Calu3 (cell line): ENCODE measurements at regions not wholly inside any gene's neighbourhood (a gene's known extent, or its start where the extent isn't known, plus 50 kb on each side); places are given as distances from the start of the nearest gene placed in this dataset.
"Not testable (repeated sequence)": the region's sequence is repeated elsewhere in the genome, so short reads cannot be mapped to it uniquely, and the experiment has no call there.

Experiments
- BruUV-seq: library from RNA; stranded (reverse); fragments of 400-500 nt; replicated peaks from 2 replicates; lab custom pipeline; 2021; lab: Mats Ljungman, UMichigan
- CTCF ChIA-PET: fragments of 300-600 bp; sonication (Branson Sonifier 250); formaldehyde crosslinking; loops from one replicate; lab custom pipeline; 2022; ENCODE audit warnings: antibody characterized with exemption; lab: Charles Lee
- DNase-seq: peaks from one replicate; pipeline ENCODE4 v3.0.0; 2022
- H3K27ac Mint-ChIP-seq: one replicate; pipeline ENCODE4 v1.8.0; 2022; ENCODE audit warnings: mixed read lengths; ENCODE audit not compliant: unreplicated experiment
- H3K27me3 Mint-ChIP-seq: one replicate; pipeline ENCODE4 v1.8.0; 2022; ENCODE audit warnings: mixed read lengths; ENCODE audit not compliant: unreplicated experiment
- H3K36me3 Mint-ChIP-seq: one replicate; pipeline ENCODE4 v1.8.0; 2022; ENCODE audit warnings: mild to moderate bottlenecking, moderate library complexity, mixed read lengths; ENCODE audit not compliant: insufficient read depth, unreplicated experiment
- H3K4me1 Mint-ChIP-seq: one replicate; pipeline ENCODE4 v1.8.0; 2022; ENCODE audit warnings: mild to moderate bottlenecking, low read depth, mixed read lengths; ENCODE audit not compliant: unreplicated experiment
- H3K4me3 Mint-ChIP-seq: one replicate; pipeline ENCODE4 v1.8.0; 2022; ENCODE audit warnings: mild to moderate bottlenecking, low read depth, moderate library complexity, mixed read lengths; ENCODE audit not compliant: unreplicated experiment
- H3K9me3 Mint-ChIP-seq: one replicate; pipeline ENCODE4 v1.8.0; 2022; ENCODE audit warnings: low read depth, mixed read lengths; ENCODE audit not compliant: unreplicated experiment
- intact Hi-C: fragments of 100-400 bp; cut with micrococcal nuclease; formaldehyde crosslinking; loops from one replicate; pipeline ENCODE4 v1.10.0; 2022; ENCODE audit not compliant: unreplicated experiment
- TF ChIP-seq, protein P1 (sequence below): fragments of 200-600 bp; IDR thresholded peaks from one replicate; pipeline ENCODE4 v1.8.0; 2022; ENCODE audit warnings: antibody characterized with exemption; ENCODE audit not compliant: unreplicated experiment

GRCh38 chr10:33703501-33704213 lies 369.2 kb upstream of the NRP1 start:
- CTCF ChIA-PET = interaction anchor here (0.6 kb wide), 1 partner anchor 396 kb away, joined by 3 read pairs; no protein-coding TSS in a partner anchor
- Mint-ChIP-seq H3K27ac (no peak overlapping the region), H3K9me3 (no peaks in the 10 kb centered on the region), H3K4me1 (no peaks in the 10 kb centered on the region), H3K27me3 (no peaks in the 10 kb centered on the region), H3K36me3 (no peaks in the 10 kb centered on the region), H3K4me3 (no peak overlapping the region)
- no peak for DNase-seq
- no TSS peak for BruUV-seq
- TF ChIP-seq, protein P1, sequence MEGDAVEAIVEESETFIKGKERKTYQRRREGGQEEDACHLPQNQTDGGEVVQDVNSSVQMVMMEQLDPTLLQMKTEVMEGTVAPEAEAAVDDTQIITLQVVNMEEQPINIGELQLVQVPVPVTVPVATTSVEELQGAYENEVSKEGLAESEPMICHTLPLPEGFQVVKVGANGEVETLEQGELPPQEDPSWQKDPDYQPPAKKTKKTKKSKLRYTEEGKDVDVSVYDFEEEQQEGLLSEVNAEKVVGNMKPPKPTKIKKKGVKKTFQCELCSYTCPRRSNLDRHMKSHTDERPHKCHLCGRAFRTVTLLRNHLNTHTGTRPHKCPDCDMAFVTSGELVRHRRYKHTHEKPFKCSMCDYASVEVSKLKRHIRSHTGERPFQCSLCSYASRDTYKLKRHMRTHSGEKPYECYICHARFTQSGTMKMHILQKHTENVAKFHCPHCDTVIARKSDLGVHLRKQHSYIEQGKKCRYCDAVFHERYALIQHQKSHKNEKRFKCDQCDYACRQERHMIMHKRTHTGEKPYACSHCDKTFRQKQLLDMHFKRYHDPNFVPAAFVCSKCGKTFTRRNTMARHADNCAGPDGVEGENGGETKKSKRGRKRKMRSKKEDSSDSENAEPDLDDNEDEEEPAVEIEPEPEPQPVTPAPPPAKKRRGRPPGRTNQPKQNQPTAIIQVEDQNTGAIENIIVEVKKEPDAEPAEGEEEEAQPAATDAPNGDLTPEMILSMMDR = no peak
- intact Hi-C loops = no loop called here

- TF ChIP-seq, protein P1 = no peak
- no peak overlapping the region for H3K4me3 Mint-ChIP-seq
- no TSS peak for BruUV-seq
- H3K27me3 Mint-ChIP-seq = no peaks in the 10 kb centered on the region
- H3K27ac Mint-ChIP-seq = no peak overlapping the region
- intact Hi-C loops = no loop called here
- CTCF ChIA-PET = no interaction called here
- peaks cover 3% of the 10 kb centered on the region for H3K9me3 Mint-ChIP-seq
- no peak for DNase-seq
- no peaks in the 10 kb centered on the region for H3K36me3 Mint-ChIP-seq
- no peaks in the 10 kb centered on the region for H3K4me1 Mint-ChIP-seq
Observed at GRCh38 chr10:33698033-33698432, 363.6 kb upstream of the NRP1 start.

- TF ChIP-seq, protein P1 = no peak
- no TSS peak for BruUV-seq
- Mint-ChIP-seq H3K36me3 (no peaks in the 10 kb centered on the region), H3K4me3 (no peak overlapping the region), H3K27ac (no peak overlapping the region), H3K9me3 (peaks cover 5% of the 10 kb centered on the region), H3K27me3 (no peaks in the 10 kb centered on the region), H3K4me1 (no peaks in the 10 kb centered on the region)
- no peak for DNase-seq
- intact Hi-C loops = no loop called here
- CTCF ChIA-PET = no interaction called here
Observed at GRCh38 chr10:33697016-33697415, 362.5 kb upstream of the NRP1 start.

GRCh38 chr10:33695536-33695935 lies 361.1 kb upstream of the NRP1 start:
- BruUV-seq = no TSS peak
- Mint-ChIP-seq H3K4me1 (no peaks in the 10 kb centered on the region), H3K4me3 (no peak overlapping the region), H3K36me3 (no peaks in the 10 kb centered on the region), H3K27me3 (no peaks in the 10 kb centered on the region), H3K9me3 (peaks cover 7% of the 10 kb centered on the region), H3K27ac (no peak overlapping the region)
- CTCF ChIA-PET = interaction anchor here (0.6 kb wide), 1 partner anchor 117 kb away, joined by 3 read pairs; no protein-coding TSS in a partner anchor
- TF ChIP-seq, protein P1 = no peak
- no peak for DNase-seq
- intact Hi-C loops = no loop called here

DNA sequence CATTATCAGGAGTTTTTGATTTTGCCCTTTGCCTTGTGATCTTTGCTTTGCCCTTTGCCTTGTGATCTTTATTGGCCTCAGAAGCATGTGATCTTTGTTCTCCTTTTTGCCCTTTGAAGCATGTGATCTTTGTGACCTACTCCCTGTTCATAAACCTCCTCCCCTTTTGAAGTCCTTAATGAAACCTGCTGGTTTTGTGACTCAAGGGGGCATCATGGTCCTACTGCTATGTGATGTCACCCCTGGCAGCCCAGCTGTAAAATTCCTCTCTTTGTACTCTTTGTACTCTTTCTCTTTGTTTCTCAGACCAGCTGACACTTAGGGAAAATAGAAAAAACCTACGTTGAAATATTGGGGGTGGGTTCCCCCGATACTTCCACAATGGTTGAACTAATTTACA lies 356.1 kb upstream of the NRP1 start:
- CTCF ChIA-PET, H3K36me3 Mint-ChIP-seq, H3K4me1 Mint-ChIP-seq, H3K27ac Mint-ChIP-seq, DNase-seq, BruUV-seq, H3K4me3 Mint-ChIP-seq, H3K27me3 Mint-ChIP-seq, intact Hi-C loops: not testable (repeated sequence)
- peaks cover 11% of the 10 kb centered on the region for H3K9me3 Mint-ChIP-seq
